IgD-negative memory B cell (primary cell): ENCODE measurements at regions not wholly inside any gene's neighbourhood (a gene's known extent, or its start where the extent isn't known, plus 50 kb on each side); places are given as distances from the start of the nearest gene placed in this dataset.

Experiments
- H3K27ac Mint-ChIP-seq, 3 donors: one replicate each; pipeline ENCODE4 v1.8.0; 2020 to 2022; ENCODE audit warnings: mild to moderate bottlenecking in 3 of 3, mixed read lengths in 3 of 3, moderate library complexity in 1 of 3
- H3K27me3 Mint-ChIP-seq: one replicate; pipeline ENCODE4 v1.8.0; 2021; ENCODE audit warnings: mixed read lengths
- H3K36me3 Mint-ChIP-seq: one replicate; pipeline ENCODE4 v1.8.0; 2020; ENCODE audit warnings: mild to moderate bottlenecking, mixed read lengths
- H3K4me1 Mint-ChIP-seq, 3 donors: one replicate each; pipeline ENCODE4 v1.8.0; 2020 to 2022; ENCODE audit warnings: mixed read lengths in 3 of 3, mild to moderate bottlenecking in 1 of 3
- H3K4me3 Mint-ChIP-seq, 4 donors: one replicate each; pipeline ENCODE4 v1.8.0; 2020 to 2022; ENCODE audit warnings: mild to moderate bottlenecking in 4 of 4, mixed read lengths in 4 of 4, moderate library complexity in 3 of 4
- H3K9me3 Mint-ChIP-seq, 3 donors: one replicate each; pipeline ENCODE4 v1.8.0; 2020 to 2021; ENCODE audit warnings: mixed read lengths in 3 of 3, mild to moderate bottlenecking in 1 of 3

GRCh38 chr7:110607050-110607857 is 483.7 kb upstream of the LRRN3 start:
- Mint-ChIP-seq H3K4me1 (no peaks in the 10 kb centered on the region), H3K27ac (no peak overlapping the region), H3K36me3 (no peaks in the 10 kb centered on the region), H3K4me3 (no peak overlapping the region), H3K9me3 (peaks cover 0 to 4% (median 0%) of the 10 kb centered on the region in 3 donors), H3K27me3 (peaks cover 3% of the 10 kb centered on the region)

GRCh38 chr7:110609336-110609735 is 481.6 kb upstream of the LRRN3 start:
- Mint-ChIP-seq H3K4me3 (no peak overlapping the region), H3K9me3 (peaks cover 0 to 2% (median 0%) of the 10 kb centered on the region in 3 donors), H3K27me3 (peaks cover 3% of the 10 kb centered on the region), H3K4me1 (no peaks in the 10 kb centered on the region), H3K27ac (no peak overlapping the region), H3K36me3 (no peaks in the 10 kb centered on the region)

- no peaks in the 10 kb centered on the region for H3K4me1 Mint-ChIP-seq
- H3K36me3 Mint-ChIP-seq, result no peaks in the 10 kb centered on the region
- H3K9me3 Mint-ChIP-seq, result peaks cover 3 to 4% (median 4%) of the 10 kb centered on the region in 3 donors
- no peak overlapping the region for H3K27ac Mint-ChIP-seq
- no peak overlapping the region for H3K4me3 Mint-ChIP-seq
- H3K27me3 Mint-ChIP-seq, result peaks cover 3% of the 10 kb centered on the region
Measured at GRCh38 chr7:110612680-110613079, 478.2 kb upstream of the LRRN3 start.
